Progenitor cell of endocrine pancreas (in vitro differentiated cells): ENCODE measurements at regions not wholly inside any gene's neighbourhood (a gene's known extent, or its start where the extent isn't known, plus 50 kb on each side); places are given as distances from the start of the nearest gene placed in this dataset.

ENCODE experiments used
- DNase-seq: peaks from one replicate; pipeline ENCODE4 v3.0.0; 2021; ENCODE audit warnings: low spot score; ENCODE audit not compliant: unreplicated experiment
- H3K27ac Mint-ChIP-seq: 2 replicates; pipeline ENCODE4 v1.8.0; 2021; ENCODE audit warnings: mild to moderate bottlenecking, moderate library complexity, mixed read lengths
- H3K27me3 Mint-ChIP-seq: 2 replicates; pipeline ENCODE4 v1.8.0; 2021; ENCODE audit warnings: mixed read lengths
- H3K36me3 Mint-ChIP-seq: 2 replicates; pipeline ENCODE4 v1.8.0; 2022; ENCODE audit warnings: mixed read lengths; ENCODE audit not compliant: insufficient read depth
- H3K4me1 Mint-ChIP-seq: 2 replicates; pipeline ENCODE4 v1.8.0; 2021; ENCODE audit warnings: low read depth, mixed read lengths
- H3K4me3 Mint-ChIP-seq: 2 replicates; pipeline ENCODE4 v1.8.0; 2021; ENCODE audit warnings: low read depth, mild to moderate bottlenecking, moderate library complexity, mixed read lengths
- H3K9me3 Mint-ChIP-seq: 2 replicates; pipeline ENCODE4 v1.8.0; 2021; ENCODE audit warnings: low read depth, mixed read lengths
- TF ChIP-seq, protein P1 (sequence below): fragments of 200-600 bp; sonication (generic); IDR thresholded peaks from one replicate; pipeline ENCODE4 v1.5.0; 2021; ENCODE audit warnings: antibody characterized with exemption, mild to moderate bottlenecking; ENCODE audit not compliant: unreplicated experiment

DNA sequence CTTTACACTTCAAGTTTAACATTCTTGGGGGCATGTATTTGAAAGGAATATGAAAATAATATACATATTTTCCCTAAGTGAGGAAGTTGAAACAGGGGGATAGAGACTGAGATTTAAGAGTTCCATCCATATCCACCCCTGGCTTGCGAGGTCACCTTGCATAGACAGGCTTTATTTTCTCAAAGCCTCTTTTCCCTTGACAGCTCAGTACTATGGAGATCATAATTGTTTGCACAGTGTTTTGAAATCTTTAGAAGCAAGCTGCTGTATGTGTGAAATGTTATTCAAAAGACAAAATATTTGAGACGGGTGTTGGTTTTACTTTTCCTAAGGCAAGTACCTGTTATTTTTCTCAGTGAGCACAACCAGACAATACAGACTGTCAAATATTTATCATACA lies 163.1 kb downstream of the LRRC70 start:
- Mint-ChIP-seq H3K27me3 (no peaks in the 10 kb centered on the region), H3K4me1 (peaks cover 10% of the 10 kb centered on the region), H3K36me3 (no peaks in the 10 kb centered on the region), H3K27ac (no peak overlapping the region), H3K9me3 (no peaks in the 10 kb centered on the region), H3K4me3 (no peak overlapping the region)
- TF ChIP-seq, protein P1, sequence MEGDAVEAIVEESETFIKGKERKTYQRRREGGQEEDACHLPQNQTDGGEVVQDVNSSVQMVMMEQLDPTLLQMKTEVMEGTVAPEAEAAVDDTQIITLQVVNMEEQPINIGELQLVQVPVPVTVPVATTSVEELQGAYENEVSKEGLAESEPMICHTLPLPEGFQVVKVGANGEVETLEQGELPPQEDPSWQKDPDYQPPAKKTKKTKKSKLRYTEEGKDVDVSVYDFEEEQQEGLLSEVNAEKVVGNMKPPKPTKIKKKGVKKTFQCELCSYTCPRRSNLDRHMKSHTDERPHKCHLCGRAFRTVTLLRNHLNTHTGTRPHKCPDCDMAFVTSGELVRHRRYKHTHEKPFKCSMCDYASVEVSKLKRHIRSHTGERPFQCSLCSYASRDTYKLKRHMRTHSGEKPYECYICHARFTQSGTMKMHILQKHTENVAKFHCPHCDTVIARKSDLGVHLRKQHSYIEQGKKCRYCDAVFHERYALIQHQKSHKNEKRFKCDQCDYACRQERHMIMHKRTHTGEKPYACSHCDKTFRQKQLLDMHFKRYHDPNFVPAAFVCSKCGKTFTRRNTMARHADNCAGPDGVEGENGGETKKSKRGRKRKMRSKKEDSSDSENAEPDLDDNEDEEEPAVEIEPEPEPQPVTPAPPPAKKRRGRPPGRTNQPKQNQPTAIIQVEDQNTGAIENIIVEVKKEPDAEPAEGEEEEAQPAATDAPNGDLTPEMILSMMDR, result no peak
- DNase-seq, result no peak

DNA sequence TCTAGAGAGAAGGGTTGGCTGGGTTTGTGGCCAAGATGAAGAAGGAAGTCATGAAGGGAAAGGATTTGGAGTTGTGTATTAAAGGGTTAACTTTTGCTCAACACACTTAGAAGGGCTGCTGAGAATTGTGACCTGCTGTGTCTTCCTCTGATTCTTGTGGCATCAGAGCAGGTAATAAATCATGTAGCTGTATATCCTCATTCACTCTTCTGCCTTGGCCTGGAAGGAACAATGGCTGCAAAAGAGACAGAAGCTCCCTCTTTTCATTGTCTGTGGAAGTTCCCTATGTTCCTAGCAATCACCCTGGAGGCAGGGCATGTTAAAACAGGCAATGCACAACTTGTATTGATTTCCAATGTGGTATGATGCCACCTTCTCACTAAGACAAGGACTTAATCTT lies 159.1 kb downstream of the LRRC70 start:
- Mint-ChIP-seq H3K27me3 (no peaks in the 10 kb centered on the region), H3K27ac (no peak overlapping the region), H3K4me3 (no peak overlapping the region), H3K9me3 (no peaks in the 10 kb centered on the region), H3K4me1 (peaks cover 10% of the 10 kb centered on the region), H3K36me3 (no peaks in the 10 kb centered on the region)
- DNase-seq, result no peak
- TF ChIP-seq, protein P1, result no peak

DNA sequence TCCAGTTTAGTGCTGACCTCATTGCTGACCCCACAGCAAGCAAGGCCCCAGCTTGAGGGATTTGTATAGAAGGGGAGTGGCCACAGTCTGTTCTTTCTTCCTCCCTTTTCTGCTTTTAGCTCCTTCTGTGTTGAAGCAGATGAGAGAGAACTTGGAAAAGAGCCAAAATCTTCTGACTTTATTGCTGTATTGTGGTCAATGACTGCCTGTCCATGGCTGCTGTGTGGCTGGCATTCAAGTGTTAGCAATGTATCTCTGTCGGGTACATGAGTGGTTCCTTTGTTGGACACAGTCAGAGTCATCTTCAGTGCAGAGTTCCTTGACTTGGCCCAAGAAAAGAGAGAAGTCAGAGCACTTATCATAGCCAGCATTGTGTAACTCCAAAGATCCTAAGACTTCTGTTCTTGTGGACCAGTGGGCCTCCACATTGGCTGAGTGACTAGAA lies 154.1 kb downstream of the LRRC70 start:
- H3K4me1 Mint-ChIP-seq, result no peaks in the 10 kb centered on the region
- no peaks in the 10 kb centered on the region for H3K9me3 Mint-ChIP-seq
- H3K27me3 Mint-ChIP-seq, result no peaks in the 10 kb centered on the region
- no peak overlapping the region for H3K27ac Mint-ChIP-seq
- TF ChIP-seq, protein P1, result no peak
- DNase-seq, result no peak
- no peak overlapping the region for H3K4me3 Mint-ChIP-seq
- H3K36me3 Mint-ChIP-seq, result no peaks in the 10 kb centered on the region

DNA sequence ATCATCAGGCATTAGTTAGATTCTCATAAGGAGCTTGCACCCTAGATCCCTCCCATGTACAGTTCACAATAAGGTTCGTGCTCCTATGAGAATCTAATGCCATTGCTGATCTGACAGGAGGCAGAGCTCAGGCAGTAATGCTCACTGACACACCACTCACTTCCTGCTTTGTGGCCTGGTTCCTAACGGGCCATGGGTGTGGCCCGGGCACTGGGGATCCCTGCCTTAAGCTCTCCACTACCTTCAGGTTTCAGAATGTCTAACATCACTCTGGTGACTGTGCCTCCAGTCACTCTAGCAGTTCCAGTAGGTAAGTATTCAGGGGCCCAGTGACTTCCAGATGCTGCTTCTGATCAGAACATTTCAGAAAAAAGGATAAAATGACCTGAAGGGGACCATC lies 152.4 kb downstream of the LRRC70 start:
- DNase-seq, result no peak
- TF ChIP-seq, protein P1, result no peak
- H3K27ac Mint-ChIP-seq, result no peak overlapping the region
- H3K4me1 Mint-ChIP-seq, result no peaks in the 10 kb centered on the region
- H3K9me3 Mint-ChIP-seq, result no peaks in the 10 kb centered on the region
- H3K27me3 Mint-ChIP-seq, result no peaks in the 10 kb centered on the region
- H3K36me3 Mint-ChIP-seq, result no peaks in the 10 kb centered on the region
- H3K4me3 Mint-ChIP-seq, result no peak overlapping the region

DNA sequence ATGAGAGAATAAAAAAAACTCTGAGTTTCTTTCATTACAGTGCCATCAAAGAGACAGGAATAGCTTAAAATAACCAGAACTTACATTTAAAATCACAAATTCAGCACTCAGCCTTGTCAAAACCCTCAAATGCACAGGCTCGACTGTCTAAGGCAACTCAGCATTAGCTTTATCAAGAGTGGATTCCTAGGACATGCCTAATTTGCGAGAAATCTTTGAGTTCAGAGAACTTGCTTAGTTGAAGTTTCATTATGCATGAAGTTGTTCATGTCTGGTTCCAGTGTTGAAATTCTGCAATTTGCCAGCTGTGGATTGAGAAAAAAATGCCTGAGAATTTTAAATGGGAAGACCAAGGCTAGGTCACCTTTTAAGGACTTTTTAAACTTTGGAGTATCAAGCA lies 151.1 kb downstream of the LRRC70 start:
- H3K27me3 Mint-ChIP-seq, result no peaks in the 10 kb centered on the region
- no peak for DNase-seq
- no peaks in the 10 kb centered on the region for H3K36me3 Mint-ChIP-seq
- no peaks in the 10 kb centered on the region for H3K4me1 Mint-ChIP-seq
- H3K4me3 Mint-ChIP-seq, result no peak overlapping the region
- H3K9me3 Mint-ChIP-seq, result no peaks in the 10 kb centered on the region
- TF ChIP-seq, protein P1, result no peak
- H3K27ac Mint-ChIP-seq, result no peak overlapping the region
